H9 (cell line): ENCODE measurements at regions not wholly inside any gene's neighbourhood (a gene's known extent, or its start where the extent isn't known, plus 50 kb on each side); places are given as distances from the start of the nearest gene placed in this dataset.

Experiments used
- DNase-seq: peaks from one replicate; pipeline ENCODE4 v3.0.0-alpha.2; 2017
- H2AFZ ChIP-seq: one replicate; pipeline ENCODE4 v1.6.1; 2013; ENCODE audit warnings: mild to moderate bottlenecking, low read length, control low read depth, moderate library complexity
- H2AK5ac ChIP-seq: 2 replicates; pipeline ENCODE4 v1.6.1; 2013; ENCODE audit warnings: low read length, control low read depth, mixed read lengths; ENCODE audit not compliant: insufficient read length
- H2BK120ac ChIP-seq: one replicate; pipeline ENCODE4 v1.6.1; 2013; ENCODE audit warnings: low read depth, mild to moderate bottlenecking, low read length, control low read depth, inconsistent platforms; ENCODE audit not compliant: poor library complexity, severe bottlenecking
- H2BK12ac ChIP-seq: 2 replicates; pipeline ENCODE4 v1.6.1; 2013; ENCODE audit warnings: low read length, control low read depth, mixed read lengths, low read depth; ENCODE audit not compliant: insufficient read length
- H2BK15ac ChIP-seq: 2 replicates; pipeline ENCODE4 v1.6.1; 2013; ENCODE audit warnings: low read depth, low read length, control low read depth
- H2BK20ac ChIP-seq: one replicate; pipeline ENCODE4 v1.6.1; 2013; ENCODE audit warnings: low read depth, mild to moderate bottlenecking, low read length, control low read depth, inconsistent platforms; ENCODE audit not compliant: poor library complexity, severe bottlenecking
- H2BK5ac ChIP-seq: 2 replicates; pipeline ENCODE4 v1.6.1; 2013; ENCODE audit warnings: low read length, control low read depth, mixed read lengths; ENCODE audit not compliant: insufficient read length
- H3K14ac ChIP-seq: 2 replicates; pipeline ENCODE4 v1.6.1; 2013; ENCODE audit warnings: low read length, control low read depth; ENCODE audit not compliant: insufficient read depth
- H3K18ac ChIP-seq: 2 replicates; pipeline ENCODE4 v1.6.1; 2013; ENCODE audit warnings: low read depth, mild to moderate bottlenecking, mixed read lengths, low read length, control low read depth; ENCODE audit not compliant: insufficient read length
- H3K23ac ChIP-seq: 2 replicates; pipeline ENCODE4 v1.6.1; 2013; ENCODE audit warnings: low read length, control low read depth, mixed read lengths, low read depth; ENCODE audit not compliant: insufficient read length
- H3K23me2 ChIP-seq: 2 replicates; pipeline ENCODE4 v1.6.1; 2013; ENCODE audit warnings: low read depth, mild to moderate bottlenecking, mixed read lengths, low read length, control low read depth; ENCODE audit not compliant: insufficient read length, poor library complexity, severe bottlenecking
- H3K27ac ChIP-seq: 2 replicates; pipeline ENCODE4 v1.5.1; 2013; ENCODE audit warnings: low read length, control low read depth, mixed read lengths, low read depth; ENCODE audit not compliant: insufficient read length
- H3K27me3 ChIP-seq: 2 replicates; pipeline ENCODE4 v1.6.1; 2013; ENCODE audit warnings: low read length, control low read depth, inconsistent platforms; ENCODE audit not compliant: insufficient read depth
- H3K4ac ChIP-seq: 2 replicates; pipeline ENCODE4 v1.6.1; 2013; ENCODE audit warnings: low read depth, mild to moderate bottlenecking, control low read depth, inconsistent platforms, low read length, moderate library complexity
- H3K4me1 ChIP-seq: 2 replicates; pipeline ENCODE4 v1.6.1; 2013; ENCODE audit warnings: low read length, control low read depth, inconsistent platforms; ENCODE audit not compliant: insufficient read depth
- H3K4me2 ChIP-seq: 2 replicates; pipeline ENCODE4 v1.6.1; 2013; ENCODE audit warnings: low read length, control low read depth, mixed read lengths; ENCODE audit not compliant: insufficient read length, insufficient read depth
- H3K56ac ChIP-seq: 2 replicates; pipeline ENCODE4 v1.6.1; 2013; ENCODE audit warnings: low read depth, mild to moderate bottlenecking, mixed read lengths, low read length, control low read depth; ENCODE audit not compliant: insufficient read length
- H3K79me1 ChIP-seq: 2 replicates; pipeline ENCODE4 v1.6.1; 2013; ENCODE audit warnings: low read depth, mild to moderate bottlenecking, moderate library complexity, low read length, control low read depth, inconsistent platforms; ENCODE audit not compliant: insufficient read depth, poor library complexity, severe bottlenecking
- H3K79me2 ChIP-seq: 2 replicates; pipeline ENCODE4 v1.6.1; 2013; ENCODE audit warnings: low read length, control low read depth, inconsistent platforms; ENCODE audit not compliant: insufficient read depth
- H3K9ac ChIP-seq: 2 replicates; pipeline ENCODE4 v1.6.1; 2013; ENCODE audit warnings: low read length, control low read depth, mixed read lengths; ENCODE audit not compliant: insufficient read length; ENCODE audit errors: extremely low read depth
- H3K9me3 ChIP-seq: one replicate; pipeline ENCODE4 v1.6.1; 2013; ENCODE audit warnings: low read depth, low read length, inconsistent platforms; ENCODE audit not compliant: control insufficient read depth
- H3T11ph ChIP-seq: one replicate; pipeline ENCODE4 v1.6.1; 2013; ENCODE audit warnings: mild to moderate bottlenecking, low read length, control low read depth, inconsistent platforms
- H4K20me1 ChIP-seq: one replicate; pipeline ENCODE4 v1.6.1; 2013; ENCODE audit not compliant: control insufficient read depth, insufficient read length, insufficient read depth
- H4K5ac ChIP-seq: 2 replicates; pipeline ENCODE4 v1.6.1; 2013; ENCODE audit warnings: low read depth, mild to moderate bottlenecking, mixed read lengths, low read length, control low read depth; ENCODE audit not compliant: insufficient read length
- H4K8ac ChIP-seq: replicated peaks from 2 replicates; pipeline ENCODE4 v1.6.1; 2013; ENCODE audit warnings: low read length, control low read depth, mixed read lengths, low read depth; ENCODE audit not compliant: insufficient read length
- H4K91ac ChIP-seq: 2 replicates; pipeline ENCODE4 v1.6.1; 2013; ENCODE audit warnings: low read depth, mild to moderate bottlenecking, moderate library complexity, mixed read lengths, low read length, control low read depth; ENCODE audit not compliant: insufficient read length
- H3K27ac Mint-ChIP-seq, 3 experiments: 2 replicates in 2 of 3; 3 replicates in 1 of 3; pipeline ENCODE4 v1.8.0; 2020 to 2021; ENCODE audit warnings: mixed read lengths in 3 of 3, mild to moderate bottlenecking in 1 of 3, moderate library complexity in 1 of 3
- H3K27me3 Mint-ChIP-seq: 2 replicates; pipeline ENCODE4 v1.8.0; 2021; ENCODE audit warnings: low read depth, mild to moderate bottlenecking, moderate library complexity, mixed read lengths
- H3K36me3 Mint-ChIP-seq, 3 experiments: 2 replicates in 2 of 3; 3 replicates in 1 of 3; pipeline ENCODE4 v1.8.0; 2020 to 2021; ENCODE audit warnings: low read depth in 3 of 3, mixed read lengths in 3 of 3; ENCODE audit not compliant: insufficient read depth in 1 of 3
- H3K4me1 Mint-ChIP-seq, 2 experiments: 2 replicates each; pipeline ENCODE4 v1.8.0; 2020; ENCODE audit warnings: mixed read lengths in 2 of 2
- H3K4me3 Mint-ChIP-seq, 2 experiments: 2 replicates in 1 of 2; 3 replicates in 1 of 2; pipeline ENCODE4 v1.8.0; 2020 to 2021; ENCODE audit warnings: mild to moderate bottlenecking in 2 of 2, mixed read lengths in 2 of 2, moderate library complexity in 1 of 2
- H3K9me3 Mint-ChIP-seq, 2 experiments: 2 replicates in 1 of 2; 3 replicates in 1 of 2; pipeline ENCODE4 v1.8.0; 2020; ENCODE audit warnings: mild to moderate bottlenecking in 2 of 2, mixed read lengths in 2 of 2, moderate library complexity in 1 of 2
- WGBS: extraction: QIAGEN DNeasy Blood & Tissue Kit; methylation state at CpG from one replicate; pipeline ENCODE4 v1.1.7; 2013; ENCODE audit warnings: missing lambda C conversion rate, low lambda C conversion rate, mixed read lengths; ENCODE audit not compliant: insufficient read length; ENCODE audit errors: extremely low coverage; 5-methylcytosine and 5-hydroxymethylcytosine counted together
- TF ChIP-seq, protein P1 (sequence below): fragments of 200-600 bp; sonication (generic); conservative IDR thresholded peaks from 3 replicates; pipeline ENCODE4 v1.8.0; 2021; ENCODE audit warnings: antibody characterized with exemption, mild to moderate bottlenecking

DNA sequence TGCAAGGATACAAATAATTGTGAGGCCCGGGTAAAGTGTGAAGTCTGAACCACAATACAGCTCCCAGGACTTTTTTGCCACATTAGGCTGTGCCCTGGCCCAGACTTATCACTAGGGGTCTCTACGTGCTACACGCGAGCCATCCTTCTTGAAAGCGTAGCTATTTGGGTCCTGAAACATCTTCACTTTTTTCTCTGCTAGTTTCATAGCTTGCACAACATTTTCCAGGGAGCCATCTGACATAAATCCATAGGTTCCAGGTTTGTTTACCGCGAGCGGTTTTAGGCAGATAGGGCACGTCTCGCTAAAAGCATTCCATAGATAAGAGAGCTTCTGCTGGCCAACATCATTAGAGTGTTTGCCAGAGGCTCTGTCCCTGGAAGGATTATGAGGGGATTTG, 226.5 kb downstream of the RPS24 start:
- Histone ChIP-seq H2AK5ac (no peak overlapping the region), H4K5ac (no peak overlapping the region), H4K91ac (no peak overlapping the region), H2BK15ac (no peak overlapping the region), H3K9me3 (no peaks in the 10 kb centered on the region), H3K27me3 (no peaks in the 10 kb centered on the region), H3T11ph (no peak overlapping the region), H2BK120ac (no peak overlapping the region), H2BK12ac (no peak overlapping the region), H3K79me1 (no peaks in the 10 kb centered on the region), H2AFZ (no peak overlapping the region), H3K23me2 (no peaks in the 10 kb centered on the region), H3K4me1 (no peaks in the 10 kb centered on the region), H3K79me2 (no peaks in the 10 kb centered on the region), H3K9ac (no peak overlapping the region), H2BK5ac (no peak overlapping the region), H3K23ac (no peak overlapping the region), H4K20me1 (no peaks in the 10 kb centered on the region), H3K4me2 (no peak overlapping the region), H3K18ac (no peak overlapping the region), H3K4ac (no peak overlapping the region), H3K14ac (no peak overlapping the region), H2BK20ac (no peak overlapping the region), H3K56ac (no peak overlapping the region), H3K27ac (no peak overlapping the region), H4K8ac (no peak overlapping the region)
- DNase-seq, result no peak
- no peaks in the 10 kb centered on the region for H3K36me3 Mint-ChIP-seq
- peaks cover 6% of the 10 kb centered on the region for H3K27me3 Mint-ChIP-seq
- no peaks in the 10 kb centered on the region for H3K4me1 Mint-ChIP-seq
- no CpG with 5 or more reads among the region's 10 CpGs for WGBS
- no peaks in the 10 kb centered on the region for H3K9me3 Mint-ChIP-seq
- no peak overlapping the region for H3K4me3 Mint-ChIP-seq
- TF ChIP-seq, protein P1, sequence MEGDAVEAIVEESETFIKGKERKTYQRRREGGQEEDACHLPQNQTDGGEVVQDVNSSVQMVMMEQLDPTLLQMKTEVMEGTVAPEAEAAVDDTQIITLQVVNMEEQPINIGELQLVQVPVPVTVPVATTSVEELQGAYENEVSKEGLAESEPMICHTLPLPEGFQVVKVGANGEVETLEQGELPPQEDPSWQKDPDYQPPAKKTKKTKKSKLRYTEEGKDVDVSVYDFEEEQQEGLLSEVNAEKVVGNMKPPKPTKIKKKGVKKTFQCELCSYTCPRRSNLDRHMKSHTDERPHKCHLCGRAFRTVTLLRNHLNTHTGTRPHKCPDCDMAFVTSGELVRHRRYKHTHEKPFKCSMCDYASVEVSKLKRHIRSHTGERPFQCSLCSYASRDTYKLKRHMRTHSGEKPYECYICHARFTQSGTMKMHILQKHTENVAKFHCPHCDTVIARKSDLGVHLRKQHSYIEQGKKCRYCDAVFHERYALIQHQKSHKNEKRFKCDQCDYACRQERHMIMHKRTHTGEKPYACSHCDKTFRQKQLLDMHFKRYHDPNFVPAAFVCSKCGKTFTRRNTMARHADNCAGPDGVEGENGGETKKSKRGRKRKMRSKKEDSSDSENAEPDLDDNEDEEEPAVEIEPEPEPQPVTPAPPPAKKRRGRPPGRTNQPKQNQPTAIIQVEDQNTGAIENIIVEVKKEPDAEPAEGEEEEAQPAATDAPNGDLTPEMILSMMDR, result peak; percentile 55; the same call in 2 of the 3 replicates
- no peak overlapping the region for H3K27ac Mint-ChIP-seq
